Forelimb muscle (tissue), 1 donor: ENCODE measurements at regions not wholly inside any gene's neighbourhood (a gene's known extent, or its start where the extent isn't known, plus 50 kb on each side); places are given as distances from the start of the nearest gene placed in this dataset.
A peak's percentile ranks its signal among the peaks of the same experiment; 100 is the strongest.

Experiments
- DNase-seq: peaks from one replicate; pipeline ENCODE4 v3.0.0-alpha.2; 2013; ENCODE audit warnings: low read depth

GRCh38 chr5:112626715-112627114 is 111.0 kb upstream of the APC start:
- DNase-seq, result no peak

GRCh38 chr5:112628214-112628980 is 109.3 kb upstream of the APC start:
- DNase-seq, result no peak

- no peak for DNase-seq
Observed at GRCh38 chr5:112630246-112631009, 107.3 kb upstream of the APC start.

GRCh38 chr5:112634166-112634565 is 103.5 kb upstream of the APC start:
- DNase-seq, result no peak

- no peak for DNase-seq
Observed at GRCh38 chr5:112634796-112635195, 102.9 kb upstream of the APC start.

GRCh38 chr5:112635276-112635675 is 102.4 kb upstream of the APC start:
- DNase-seq, result no peak

GRCh38 chr5:112635771-112636731 is 101.6 kb upstream of the APC start:
- DNase-seq, result no peak

- no peak for DNase-seq
Observed at GRCh38 chr5:112636751-112637150, 100.9 kb upstream of the APC start.

- peak; percentile 39 for DNase-seq
Observed at GRCh38 chr5:112637343-112637742, 100.3 kb upstream of the APC start.

GRCh38 chr5:112640546-112640945 is 97.1 kb upstream of the APC start:
- no peak for DNase-seq

GRCh38 chr5:112641515-112642110 is 96.1 kb upstream of the APC start:
- no peak for DNase-seq

GRCh38 chr5:112642885-112643284 is 94.8 kb upstream of the APC start:
- DNase-seq, result no peak

- DNase-seq, result no peak
Observed at GRCh38 chr5:112643339-112643971, 94.2 kb upstream of the APC start.

- DNase-seq, result no peak
Observed at GRCh38 chr5:112646139-112646936, 91.3 kb upstream of the APC start.

GRCh38 chr5:112647428-112647827 is 90.3 kb upstream of the APC start:
- DNase-seq, result no peak

- no peak for DNase-seq
Observed at GRCh38 chr5:112648264-112648663, 89.4 kb upstream of the APC start.

GRCh38 chr5:112649882-112650281 is 87.8 kb upstream of the APC start:
- no peak for DNase-seq

- no peak for DNase-seq
Observed at GRCh38 chr5:112653638-112654205, 84.0 kb upstream of the APC start.

- no peak for DNase-seq
Observed at GRCh38 chr5:112655513-112655912, 82.2 kb upstream of the APC start.

GRCh38 chr5:112656451-112656850 is 81.2 kb upstream of the APC start:
- no peak for DNase-seq
